ENCODE measurements at regions not wholly inside any gene's neighbourhood (a gene's known extent, or its start where the extent isn't known, plus 50 kb on each side); places are given as distances from the start of the nearest gene placed in this dataset.
"Not testable (repeated sequence)": the region's sequence is repeated elsewhere in the genome, so short reads cannot be mapped to it uniquely, and the experiment has no call there.

DNA sequence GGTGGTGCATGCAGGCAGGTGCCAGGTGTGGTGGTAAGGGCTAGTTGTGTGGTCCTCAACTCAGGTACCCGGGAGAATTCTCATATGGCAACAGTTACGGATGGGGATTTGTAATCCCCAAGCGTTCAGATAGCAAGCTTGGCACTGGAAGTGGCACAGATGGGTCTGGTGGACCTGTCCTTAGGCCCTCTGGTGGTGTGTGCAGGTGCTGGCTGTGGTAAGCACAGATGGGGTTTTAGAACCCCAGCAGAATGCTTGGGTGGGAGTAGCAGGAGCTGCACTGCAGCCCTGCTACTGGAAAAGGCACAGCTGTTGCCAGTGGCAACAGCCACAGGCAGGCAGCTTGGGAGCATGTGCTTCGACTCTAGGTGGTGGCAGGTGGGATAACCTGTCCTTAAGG is 948.2 kb upstream of the FAM98A start:
- DNase-seq (ENCODE audit: low spot score), result no peak

DNA sequence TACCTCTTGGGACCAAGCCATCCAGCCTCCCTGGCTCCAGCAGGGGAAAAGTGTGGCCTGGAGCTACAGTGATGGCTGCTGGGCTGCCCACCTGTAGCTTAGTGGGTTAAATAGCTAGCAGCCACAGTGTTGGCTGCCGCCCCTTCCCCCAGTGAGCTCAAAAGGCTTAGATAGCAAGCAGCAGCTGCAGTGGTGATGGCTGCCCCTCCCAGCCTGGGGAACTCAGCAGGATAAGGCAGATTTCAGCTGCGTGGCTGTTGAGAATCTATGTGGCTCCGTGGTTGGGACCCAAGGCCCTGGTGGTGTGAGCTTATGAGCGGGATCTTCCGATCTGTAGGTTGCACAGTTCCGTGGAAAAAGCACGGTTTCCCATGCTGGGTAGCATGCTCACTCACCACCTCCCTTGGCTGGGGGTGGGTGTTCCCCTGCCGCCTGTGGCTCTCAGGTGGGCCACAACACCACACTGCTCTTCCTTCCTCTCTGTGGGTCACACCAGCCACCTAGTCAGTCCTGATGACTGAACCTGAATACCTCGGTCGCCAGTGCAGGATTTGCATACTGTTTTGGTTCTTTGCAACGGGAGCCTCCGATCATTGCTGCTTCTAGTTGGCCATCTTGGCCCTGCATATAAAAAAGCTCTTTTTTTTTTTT is 946.5 kb upstream of the FAM98A start:
- no peak for DNase-seq (ENCODE audit: low spot score)

DNA sequence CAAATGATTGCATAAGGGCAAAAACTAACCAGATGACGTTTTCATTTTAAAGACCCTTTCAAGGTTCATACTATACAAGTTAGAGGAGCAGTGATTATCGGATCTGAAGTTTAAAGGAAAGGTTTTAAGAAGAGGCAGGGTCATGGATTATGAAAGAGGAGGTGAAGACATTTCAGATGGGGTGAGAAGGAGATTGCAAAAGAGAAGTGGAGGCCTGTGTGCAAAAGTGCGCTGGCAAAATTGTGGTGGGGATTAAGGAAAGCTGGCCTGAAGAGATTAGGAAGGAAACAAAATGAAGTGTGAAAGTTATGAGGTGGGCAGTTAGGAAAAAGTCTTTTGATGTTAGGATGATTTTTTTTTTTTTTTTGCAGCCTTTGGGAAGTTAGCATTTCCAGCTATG is 935.7 kb upstream of the FAM98A start:
- DNase-seq (ENCODE audit: low spot score), result no peak

DNA sequence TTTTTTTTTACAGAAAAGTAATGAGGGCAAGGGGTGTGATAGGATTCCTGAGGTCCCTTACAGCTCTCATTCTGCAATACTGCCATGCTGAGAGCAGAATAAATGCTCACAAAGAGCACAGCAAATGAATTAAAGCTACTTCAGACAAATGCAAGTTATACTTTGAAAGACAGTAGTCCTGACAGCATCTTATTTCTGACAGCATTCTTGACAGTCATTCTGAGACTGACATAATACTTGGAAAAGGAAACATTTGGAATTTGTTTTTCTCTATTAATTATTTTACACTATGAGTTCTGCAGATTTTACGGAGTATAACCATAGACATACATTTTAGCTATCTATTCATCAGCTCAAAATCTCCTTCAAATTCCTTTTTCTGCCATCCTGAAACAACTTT is 935.2 kb upstream of the FAM98A start:
- DNase-seq (ENCODE audit: low spot score), result no peak

DNA sequence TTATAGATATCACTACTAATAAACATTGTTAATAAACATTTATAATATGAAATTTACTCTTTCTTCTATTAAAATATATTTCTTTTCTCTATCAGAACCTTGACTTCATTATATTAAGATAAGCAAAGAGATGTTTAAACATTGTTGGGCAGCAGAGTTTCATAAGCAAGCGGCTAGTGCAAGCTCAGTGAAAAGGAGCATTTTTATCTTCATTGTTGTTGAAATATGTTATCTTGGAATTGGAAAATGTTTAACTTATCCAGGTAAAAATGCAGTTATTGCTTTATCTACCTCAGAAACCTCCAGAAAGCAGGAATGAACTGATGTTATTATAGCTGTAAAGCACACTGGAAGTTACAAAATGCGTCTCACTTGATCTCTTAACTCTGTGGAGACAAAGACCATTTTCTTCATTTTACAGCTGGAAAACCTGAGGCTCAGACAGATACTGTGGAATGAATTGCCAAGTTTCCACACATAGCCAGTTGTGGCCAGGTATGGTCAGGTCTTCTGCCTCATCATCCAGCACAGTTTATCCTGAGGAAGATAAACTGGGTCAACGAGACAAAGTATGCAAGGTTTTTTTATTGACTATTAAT is 934.6 kb upstream of the FAM98A start:
- no peak for DNase-seq (ENCODE audit: low spot score)

DNA sequence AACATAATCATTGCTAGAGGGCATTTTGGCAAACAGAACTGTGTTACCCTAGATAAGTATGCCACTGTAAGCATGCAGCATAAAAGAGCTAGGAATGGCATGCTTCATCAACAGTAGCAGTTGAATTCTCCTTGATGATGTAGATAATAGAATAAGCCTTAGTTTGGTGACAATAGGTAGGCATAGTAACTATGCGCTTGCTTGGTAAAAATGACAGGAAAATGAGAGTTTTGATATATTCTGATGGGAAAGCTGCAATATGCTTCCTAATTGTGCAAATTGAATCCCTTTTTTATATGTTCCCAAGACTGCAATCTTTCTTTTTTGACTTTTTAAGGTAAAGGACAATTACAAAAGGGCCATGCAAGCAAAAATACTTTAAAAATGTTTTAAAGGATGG is 930.9 kb upstream of the FAM98A start:
- DNase-seq (ENCODE audit: low spot score), result no peak

DNA sequence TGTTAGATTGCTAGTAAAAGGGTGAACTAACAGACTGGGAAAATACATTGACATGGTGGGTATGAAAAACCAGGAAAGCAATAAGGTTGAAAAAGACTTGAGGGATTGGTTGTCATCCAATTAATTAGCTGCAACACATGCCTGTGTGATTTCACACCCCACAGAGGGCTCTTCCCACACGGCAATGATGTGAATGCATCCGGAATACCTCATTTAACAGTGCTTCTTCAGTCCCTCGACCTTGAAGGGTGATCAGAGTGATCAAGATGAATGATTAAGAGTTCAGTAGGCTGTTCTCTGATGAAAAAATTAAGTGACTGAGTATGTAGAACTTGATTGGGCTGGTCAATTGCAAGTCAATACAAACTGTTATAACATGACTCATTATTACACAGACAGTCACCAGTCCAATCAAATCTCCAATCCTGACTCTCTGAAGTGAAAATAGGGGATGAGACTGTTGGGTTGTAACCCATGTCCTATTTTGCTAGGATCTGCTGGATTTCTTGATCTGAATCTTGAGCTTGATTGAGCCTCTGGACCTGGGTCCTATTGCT is 924.9 kb upstream of the FAM98A start:
- no peak for DNase-seq (ENCODE audit: low spot score)

DNA sequence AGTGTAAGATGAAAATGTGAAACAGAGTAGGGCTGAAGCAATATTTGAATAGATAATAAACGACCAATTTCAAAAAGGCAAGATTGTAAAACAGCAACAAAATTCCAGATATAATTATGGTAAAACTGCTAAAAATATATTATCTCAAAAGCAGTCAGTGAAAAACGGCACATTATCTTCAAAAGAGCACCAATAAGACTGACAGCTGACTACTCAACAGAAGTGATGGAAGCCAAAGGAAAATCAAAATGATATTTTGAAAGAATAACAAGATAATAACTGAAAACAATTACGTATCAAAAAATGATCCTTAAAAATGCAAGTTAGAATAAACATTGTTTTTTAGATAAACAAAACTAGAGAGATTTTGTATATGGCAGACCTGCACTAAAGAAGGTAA is 920.6 kb upstream of the FAM98A start:
- no peak for DNase-seq (ENCODE audit: low spot score)

DNA sequence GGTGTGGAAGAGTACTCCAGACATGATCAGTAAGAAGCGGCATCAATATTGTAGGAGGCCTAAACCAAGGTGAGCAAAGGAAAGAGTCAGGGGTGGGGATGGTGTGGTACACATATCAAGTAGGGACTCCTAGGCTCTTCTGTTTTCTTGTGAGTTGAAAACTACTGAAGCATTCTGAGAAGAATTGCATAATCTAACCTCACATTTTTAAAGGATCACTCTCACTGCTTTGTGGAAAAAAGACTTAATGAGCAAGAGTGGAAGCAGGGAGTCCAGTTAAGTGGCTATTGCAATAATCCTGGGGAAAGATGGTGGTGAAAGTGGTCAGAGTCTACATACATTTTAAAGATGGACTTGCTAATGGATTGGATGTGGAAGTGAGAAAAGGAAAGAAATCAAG is 899.5 kb upstream of the FAM98A start:
- DNase-seq (ENCODE audit: low spot score), result no peak

DNA sequence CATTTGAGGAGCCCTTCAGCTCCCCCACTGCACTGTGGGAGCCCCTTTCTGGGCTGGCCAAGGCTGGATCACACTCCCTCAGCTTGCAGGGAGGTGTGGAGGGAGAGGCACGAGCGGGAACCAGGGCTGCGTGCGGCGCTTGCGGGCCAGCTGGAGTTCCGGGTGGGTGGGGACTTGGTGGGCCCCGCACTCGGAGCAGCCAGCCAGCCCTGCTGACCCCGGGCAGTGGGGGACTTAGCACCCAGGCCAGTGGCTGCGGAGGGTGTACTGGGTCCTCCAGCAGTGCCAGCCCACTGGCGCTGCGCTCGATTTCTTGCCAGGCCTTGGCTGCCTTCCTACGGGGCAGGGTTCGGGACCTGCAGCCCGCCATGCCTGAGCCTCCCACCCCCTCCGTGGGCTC is 895.1 kb upstream of the FAM98A start:
- not testable (repeated sequence) for DNase-seq (ENCODE audit: low spot score)

DNA sequence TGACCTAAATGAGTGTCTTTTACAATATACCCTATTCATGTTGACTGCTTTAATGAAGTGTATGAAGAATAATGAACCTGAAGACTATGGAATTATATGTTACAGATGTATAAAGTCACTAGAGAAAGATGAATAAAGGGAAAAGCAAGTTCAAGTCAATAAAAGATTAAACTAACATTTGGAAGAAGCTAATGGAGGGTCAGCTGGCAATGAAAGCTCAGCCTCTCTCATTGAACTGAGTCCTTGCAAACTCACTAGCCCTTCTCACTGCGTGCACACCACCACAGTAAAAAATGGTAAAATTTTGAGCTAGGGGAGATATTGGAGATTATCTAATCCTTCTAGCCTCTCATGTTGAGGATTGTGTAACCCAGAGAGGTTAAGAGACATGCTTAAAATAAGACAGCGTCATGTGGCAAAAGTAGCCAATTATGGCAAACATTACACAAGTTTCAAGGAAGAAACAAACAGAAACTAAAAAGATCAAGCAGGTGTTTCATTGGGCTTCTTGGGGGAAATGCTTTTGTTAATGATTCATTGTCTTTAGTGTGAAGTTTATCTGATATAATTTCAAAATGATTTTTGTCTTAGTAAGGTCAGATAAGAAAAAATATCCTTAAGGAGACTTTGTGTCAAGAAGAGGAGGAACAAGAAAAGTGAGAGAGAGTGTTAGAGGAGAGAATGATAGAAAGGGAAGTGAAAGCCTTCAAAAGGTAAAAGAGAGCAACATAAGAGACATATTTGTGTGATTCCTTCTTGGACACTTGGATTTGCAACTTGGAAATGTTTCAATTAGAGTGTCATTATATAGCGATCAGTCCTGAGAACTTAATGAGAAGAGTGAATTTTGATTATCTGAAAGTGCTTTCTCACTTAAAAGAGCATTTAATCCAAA is 893.7 kb upstream of the FAM98A start:
- no peak for DNase-seq (ENCODE audit: low spot score)

DNA sequence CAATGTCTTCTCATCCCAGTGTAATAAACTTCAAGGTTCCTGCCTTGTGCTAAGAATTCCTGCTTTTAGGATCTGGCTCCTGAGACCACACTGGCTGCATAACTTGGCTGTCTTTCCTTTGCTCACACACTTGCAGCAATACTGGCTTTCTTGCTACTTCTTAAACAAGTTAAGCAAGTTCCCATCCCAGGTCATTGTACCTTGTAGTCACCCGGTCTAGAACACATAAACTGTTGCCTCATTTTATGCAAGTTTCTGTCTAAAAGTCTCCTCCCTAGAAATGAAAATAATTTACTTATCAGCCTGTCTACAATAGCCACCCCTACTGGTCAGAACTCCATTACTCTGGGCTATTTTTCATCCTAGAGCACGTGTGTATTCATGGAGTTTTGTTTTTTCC is 887.9 kb upstream of the FAM98A start:
- DNase-seq (ENCODE audit: low spot score), result no peak

DNA sequence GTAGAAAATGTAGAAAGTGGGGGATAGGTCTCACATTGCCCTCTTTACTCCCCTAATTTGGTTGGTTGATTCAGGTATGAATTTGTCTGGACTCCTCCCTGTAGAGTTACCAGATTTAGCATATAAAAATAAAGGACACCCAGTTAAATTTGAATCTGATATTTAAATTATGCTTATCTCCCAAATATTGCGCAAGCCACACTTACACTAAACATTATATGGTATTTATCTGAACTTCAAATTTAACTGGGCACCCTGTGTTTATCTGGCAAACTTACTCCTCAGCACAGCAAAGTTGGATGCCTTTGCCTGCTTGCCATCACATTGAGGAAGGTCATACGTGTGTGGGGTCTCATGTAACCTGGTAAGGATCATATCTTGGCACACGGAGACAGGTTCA is 882.4 kb upstream of the FAM98A start:
- DNase-seq (ENCODE audit: low spot score), result no peak

DNA sequence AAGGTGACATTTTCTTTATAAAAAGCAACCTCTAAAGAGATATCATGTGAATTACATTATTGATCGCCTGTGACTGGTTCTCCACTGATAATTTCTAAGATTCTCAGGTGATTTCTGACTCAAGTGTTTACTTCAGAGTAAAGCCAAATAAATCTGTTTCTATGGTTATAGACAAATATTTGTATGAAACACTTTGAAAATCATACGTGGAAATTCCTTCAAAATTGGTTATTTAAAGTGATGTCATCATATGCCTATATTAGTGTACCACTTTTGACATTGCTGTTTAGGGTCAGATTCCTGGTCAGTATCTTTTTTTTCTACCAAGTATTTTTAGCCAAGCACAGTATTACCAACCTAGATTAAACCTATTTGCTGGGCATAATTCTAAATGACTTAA is 881.3 kb upstream of the FAM98A start:
- no peak for DNase-seq (ENCODE audit: low spot score)

DNA sequence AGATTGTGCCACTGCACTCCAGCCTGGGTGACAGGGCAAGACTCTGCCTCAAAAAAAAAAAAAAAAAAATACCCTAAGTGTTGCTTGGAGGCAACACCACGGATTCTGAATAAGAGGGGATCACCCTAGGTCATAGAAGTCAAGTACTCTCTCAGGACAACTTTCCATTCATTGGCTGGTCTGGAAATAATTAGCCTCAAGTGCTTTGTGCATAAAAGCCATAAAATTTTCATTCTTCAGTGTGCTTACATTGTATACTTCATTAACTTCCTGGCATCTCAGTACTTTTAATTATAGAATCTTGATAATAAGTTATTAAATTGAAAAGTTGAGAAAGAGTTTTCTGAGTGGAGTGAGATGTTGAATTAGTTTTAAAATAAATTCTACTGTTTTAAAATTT is 876.1 kb upstream of the FAM98A start:
- no peak for DNase-seq (ENCODE audit: low spot score)

DNA sequence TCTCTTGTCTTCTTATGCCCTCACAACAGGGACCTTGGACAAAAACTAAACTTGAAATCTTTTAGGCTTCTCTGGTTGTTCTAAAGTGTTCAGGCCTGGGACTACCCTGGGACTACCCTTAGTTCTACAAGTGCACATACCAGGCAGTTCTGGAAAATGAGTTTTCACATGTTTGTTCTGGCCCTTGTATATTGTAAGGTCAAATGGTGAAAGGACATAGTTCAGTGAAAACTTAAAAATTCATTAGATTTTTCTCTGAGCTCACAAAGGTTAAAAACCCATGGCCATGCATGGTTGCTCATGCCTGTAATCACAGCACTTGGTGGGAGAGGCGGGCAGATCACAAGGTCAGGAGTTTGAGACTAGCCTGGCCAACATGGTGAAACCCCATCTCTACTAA is 875.5 kb upstream of the FAM98A start:
- DNase-seq (ENCODE audit: low spot score), result no peak

DNA sequence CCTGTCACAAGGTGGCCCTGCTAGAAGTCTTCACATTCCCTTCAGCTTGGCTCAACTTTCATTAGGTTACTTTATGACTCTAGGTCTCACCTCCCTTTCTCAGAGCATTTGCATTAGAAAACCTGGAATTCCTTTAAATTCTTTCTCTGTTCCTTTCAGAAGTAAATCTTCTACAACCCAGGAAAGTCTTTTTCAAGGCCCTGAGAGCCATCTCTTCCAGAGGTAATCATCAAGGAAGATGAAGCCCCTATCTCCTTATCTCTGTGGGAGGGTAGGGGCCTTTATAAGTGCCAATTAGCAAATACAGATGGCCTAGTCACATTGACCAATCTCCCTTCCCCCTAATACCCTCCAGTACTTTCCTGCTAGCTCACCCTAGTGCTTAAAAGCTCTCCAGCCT is 848.0 kb upstream of the FAM98A start:
- DNase-seq (ENCODE audit: low spot score), result no peak

DNA sequence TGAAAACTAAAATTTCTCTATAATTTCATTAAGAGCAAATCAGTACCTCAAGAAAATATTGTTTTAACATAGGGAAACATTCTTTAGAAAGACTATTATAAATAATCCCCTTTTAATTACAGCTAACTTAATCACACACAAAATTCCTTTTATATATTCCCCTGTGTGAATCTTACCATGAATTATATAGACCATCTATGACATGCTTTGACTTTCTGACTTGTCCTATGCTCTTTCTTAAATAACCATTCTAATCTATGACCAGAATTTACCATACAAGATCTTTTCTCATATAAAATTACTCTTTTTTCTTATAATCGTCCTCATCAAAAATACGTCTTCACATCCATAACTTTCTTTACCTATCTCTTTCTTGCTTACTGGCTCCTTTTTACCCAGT is 824.2 kb upstream of the FAM98A start:
- DNase-seq (ENCODE audit: low spot score), result no peak

DNA sequence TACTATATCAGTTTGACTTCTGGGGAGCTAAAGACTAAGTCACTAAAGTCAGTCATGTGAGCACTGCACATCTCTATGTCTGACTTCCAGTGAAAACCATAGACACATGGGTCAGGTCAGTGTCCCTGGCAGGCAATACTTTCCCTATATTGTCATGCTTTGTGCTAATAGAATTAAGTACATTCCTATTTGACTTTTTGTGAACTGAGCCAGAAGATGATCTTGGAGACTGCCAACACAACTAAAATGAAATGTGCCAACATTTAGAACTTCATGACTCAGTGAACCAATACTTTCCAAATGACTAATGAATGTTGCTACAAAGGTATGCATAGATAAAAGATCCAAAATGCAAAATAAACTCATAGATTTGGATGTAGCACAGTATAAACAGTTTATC is 820.8 kb upstream of the FAM98A start:
- no peak for DNase-seq (ENCODE audit: low spot score)

DNA sequence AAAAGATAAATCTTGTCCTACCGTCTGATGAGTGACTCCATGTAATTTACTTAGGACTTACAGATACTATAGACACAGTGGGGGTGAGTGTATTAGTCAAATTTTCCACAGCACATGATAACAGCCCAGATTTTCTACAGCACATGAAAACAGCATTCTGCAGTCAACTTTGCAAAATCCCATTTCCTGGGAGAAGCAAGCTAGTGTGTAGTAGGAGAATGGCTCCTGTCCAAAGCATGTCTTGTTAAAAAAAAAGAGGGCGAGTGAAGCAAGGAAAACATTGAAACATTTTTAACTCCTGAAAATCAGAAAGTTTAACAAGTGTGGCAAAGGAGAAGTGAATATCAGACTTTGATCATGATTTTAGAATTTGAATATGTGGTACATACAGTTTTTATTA is 817.8 kb upstream of the FAM98A start:
- DNase-seq (ENCODE audit: low spot score), result no peak

DNA sequence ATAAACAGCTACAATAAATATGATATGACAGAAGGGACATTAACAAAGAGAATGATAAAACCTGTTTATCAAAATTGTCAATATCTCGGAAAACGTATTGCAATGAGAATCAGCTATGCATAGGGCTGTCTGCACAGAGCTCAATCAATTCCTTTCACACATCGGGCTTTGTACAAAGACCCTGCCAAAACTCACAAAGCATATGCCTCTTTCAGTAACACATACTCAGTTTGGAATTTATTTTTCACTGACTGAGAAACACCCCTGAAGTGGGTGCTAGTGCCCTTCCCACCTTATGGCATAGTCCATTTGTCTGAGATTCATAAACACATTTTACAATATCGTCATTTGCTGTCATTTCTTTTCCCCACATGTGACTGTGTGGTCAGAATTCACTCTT is 815.8 kb upstream of the FAM98A start:
- DNase-seq (ENCODE audit: low spot score), result no peak

DNA sequence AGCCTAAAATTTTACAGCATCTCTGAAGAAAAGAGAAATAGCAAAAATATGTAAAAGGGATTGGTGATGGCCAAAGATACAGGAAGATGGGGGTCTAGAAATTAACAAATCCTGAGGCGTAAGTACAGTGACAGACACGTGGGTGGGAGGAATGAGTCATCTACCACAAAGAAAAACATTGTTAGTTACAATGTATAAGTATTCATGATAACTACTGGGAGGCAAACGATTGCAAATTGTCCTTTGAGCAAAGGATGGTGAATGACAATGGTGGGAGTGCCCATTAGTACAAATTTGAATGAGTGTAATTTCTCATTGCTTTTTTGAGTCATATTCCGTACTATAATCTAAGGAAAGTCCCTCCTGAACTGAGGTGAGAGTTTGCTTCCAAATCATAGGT is 809.0 kb upstream of the FAM98A start:
- no peak for DNase-seq (ENCODE audit: low spot score)

DNA sequence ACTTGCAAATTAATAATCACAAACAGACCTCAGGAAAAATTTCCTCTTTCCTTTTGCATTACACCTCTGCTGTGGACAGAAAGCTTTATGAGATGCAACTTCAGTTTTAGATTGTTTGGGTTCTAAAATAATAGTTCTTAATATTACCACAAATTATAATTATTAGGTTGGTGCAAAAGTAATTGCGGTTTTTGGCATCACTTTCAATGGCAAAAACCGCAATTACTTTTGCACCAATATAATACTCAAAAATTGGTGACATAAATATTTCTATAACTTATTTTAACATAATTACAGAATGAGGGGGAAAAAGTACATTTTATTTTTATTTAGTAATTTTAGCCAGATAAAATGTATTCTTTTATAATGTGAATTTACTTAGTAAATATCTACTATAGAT is 804.4 kb upstream of the FAM98A start:
- no peak for DNase-seq (ENCODE audit: low spot score)
